ENCODE measurements at regions not wholly inside any gene's neighbourhood (a gene's known extent, or its start where the extent isn't known, plus 50 kb on each side); places are given as distances from the start of the nearest gene placed in this dataset.

DNA sequence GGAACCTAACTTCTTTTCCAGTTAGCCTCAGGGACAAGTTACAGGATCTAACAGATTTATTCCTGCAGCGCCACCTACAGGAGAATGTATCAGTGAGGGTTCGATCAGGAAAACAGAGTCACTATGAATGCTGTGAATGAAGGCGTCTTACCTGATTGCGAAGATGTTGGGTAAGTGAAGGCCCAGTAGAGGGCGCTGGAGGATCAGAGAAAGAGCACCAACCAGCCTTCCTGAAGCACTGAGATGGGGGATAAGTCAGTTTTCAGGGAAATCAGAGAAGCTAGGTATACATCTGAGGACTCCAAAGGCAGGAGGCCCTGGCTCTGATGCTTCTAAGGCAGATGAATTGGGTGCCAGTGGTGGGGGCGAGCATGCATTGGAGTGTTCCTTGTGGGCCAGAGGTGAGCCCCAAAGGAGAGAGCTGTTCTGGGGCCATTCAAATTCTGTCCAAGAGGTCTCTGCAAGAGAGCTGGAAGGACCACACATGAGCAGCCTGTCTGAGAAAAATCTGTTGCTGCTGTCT, 169.9 kb upstream of the AADAT start:
- TF ChIP-seq, protein P1, sequence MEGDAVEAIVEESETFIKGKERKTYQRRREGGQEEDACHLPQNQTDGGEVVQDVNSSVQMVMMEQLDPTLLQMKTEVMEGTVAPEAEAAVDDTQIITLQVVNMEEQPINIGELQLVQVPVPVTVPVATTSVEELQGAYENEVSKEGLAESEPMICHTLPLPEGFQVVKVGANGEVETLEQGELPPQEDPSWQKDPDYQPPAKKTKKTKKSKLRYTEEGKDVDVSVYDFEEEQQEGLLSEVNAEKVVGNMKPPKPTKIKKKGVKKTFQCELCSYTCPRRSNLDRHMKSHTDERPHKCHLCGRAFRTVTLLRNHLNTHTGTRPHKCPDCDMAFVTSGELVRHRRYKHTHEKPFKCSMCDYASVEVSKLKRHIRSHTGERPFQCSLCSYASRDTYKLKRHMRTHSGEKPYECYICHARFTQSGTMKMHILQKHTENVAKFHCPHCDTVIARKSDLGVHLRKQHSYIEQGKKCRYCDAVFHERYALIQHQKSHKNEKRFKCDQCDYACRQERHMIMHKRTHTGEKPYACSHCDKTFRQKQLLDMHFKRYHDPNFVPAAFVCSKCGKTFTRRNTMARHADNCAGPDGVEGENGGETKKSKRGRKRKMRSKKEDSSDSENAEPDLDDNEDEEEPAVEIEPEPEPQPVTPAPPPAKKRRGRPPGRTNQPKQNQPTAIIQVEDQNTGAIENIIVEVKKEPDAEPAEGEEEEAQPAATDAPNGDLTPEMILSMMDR (IDR thresholded peaks at IDR 0.05): peak; percentile 28 to 64 (median 46)
- TF ChIP-seq POLR2AphosphoS5 (IDR thresholded peaks at IDR 0.05) (no peak), EP300 (IDR thresholded peaks at IDR 0.05) (no peak), POLR2A (IDR thresholded peaks at IDR 0.05) (no peak)

Measured in gastroesophageal sphincter (tissue), 3 donors.